SKM-1 treated with dmso at 0.1 percent for 144 hours (cell line): ENCODE measurements at regions not wholly inside any gene's neighbourhood (a gene's known extent, or its start where the extent isn't known, plus 50 kb on each side); places are given as distances from the start of the nearest gene placed in this dataset.

Experiments used
- DNase-seq: peaks from one replicate; lab custom pipeline; 2025; ENCODE audit not compliant: unreplicated experiment; lab: John Stamatoyannopoulos, UW

DNA sequence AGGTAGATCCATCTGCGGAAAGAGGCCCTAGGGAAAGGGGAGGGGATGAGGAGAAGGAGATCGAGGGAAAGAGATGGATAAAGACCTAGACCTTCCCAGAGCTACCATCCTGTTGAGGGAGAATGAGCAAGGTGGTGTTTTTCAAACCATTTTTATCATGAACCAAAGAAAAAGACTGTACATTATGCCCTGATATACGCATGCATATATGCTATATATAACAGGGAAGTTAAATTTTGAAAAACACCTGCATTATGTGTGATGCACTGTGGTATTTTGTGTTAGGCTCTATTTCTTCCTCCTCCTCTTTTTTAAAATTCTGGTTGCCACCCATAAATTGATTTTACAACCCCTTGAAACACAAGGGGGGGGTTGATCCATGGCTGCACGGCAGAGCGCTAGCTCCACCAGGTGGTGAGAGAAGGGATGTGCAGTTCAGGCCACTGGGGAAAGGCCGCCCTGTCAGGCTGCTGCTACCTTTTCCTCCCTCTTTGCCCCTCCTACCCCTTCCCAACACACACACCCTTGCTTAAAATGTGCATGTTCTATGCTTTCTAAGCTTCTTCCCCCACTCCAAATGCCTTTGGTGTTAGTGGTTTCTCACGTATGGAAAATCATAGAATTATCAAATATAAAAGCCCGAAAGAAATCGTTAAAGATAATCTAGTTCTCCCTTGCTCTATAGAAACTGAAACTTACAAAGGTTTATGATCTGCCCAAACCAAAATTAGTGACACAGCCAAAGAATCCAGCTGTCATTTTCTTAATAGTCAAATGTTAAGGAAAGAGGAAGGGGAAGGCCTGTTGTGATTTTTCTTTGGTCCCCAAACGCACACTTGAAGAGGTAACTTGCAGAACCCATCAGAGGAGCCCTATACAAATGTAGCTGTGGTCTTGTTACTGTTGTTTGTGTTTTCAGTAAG lies 262.0 kb upstream of the UMPS start:
- DNase-seq: peak; percentile 38

DNA sequence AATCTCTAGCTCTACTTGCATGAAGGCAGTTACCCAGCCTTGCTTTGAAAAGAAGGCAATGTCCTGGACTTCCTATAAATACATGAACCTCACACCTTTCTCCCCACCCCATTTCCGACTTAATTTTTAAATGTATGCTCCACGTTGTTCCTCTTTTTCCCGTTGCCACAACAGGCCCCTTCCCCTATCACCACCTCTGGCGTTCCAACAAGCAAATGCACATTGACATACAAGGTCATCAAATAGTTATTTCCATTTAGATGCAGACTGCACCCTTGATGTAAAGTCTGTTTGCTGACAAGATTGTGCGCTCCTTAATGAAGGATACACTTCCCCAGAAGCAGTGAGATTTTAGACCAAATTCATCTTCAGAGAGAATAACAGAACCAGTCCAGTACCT lies 260.7 kb upstream of the UMPS start:
- peak; percentile 18 for DNase-seq

DNA sequence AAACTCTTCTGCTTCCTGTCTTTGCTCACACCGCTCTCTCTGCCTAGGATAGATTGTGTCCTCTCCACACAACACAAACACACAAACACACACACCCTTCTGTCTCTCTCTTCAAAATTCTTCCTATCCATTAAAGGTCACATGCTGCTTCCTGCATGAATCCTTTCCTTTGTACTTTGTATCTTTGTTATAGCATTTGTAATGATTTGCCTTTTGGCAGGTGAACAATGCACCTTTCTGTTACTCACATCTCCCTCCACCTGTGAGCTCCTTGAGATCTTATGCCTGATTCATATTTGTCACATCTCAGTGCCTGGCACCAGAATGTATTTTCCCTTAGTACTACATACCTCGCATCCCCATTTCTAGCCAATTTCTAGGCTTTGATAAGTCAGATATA lies 251.4 kb upstream of the UMPS start:
- no peak for DNase-seq

DNA sequence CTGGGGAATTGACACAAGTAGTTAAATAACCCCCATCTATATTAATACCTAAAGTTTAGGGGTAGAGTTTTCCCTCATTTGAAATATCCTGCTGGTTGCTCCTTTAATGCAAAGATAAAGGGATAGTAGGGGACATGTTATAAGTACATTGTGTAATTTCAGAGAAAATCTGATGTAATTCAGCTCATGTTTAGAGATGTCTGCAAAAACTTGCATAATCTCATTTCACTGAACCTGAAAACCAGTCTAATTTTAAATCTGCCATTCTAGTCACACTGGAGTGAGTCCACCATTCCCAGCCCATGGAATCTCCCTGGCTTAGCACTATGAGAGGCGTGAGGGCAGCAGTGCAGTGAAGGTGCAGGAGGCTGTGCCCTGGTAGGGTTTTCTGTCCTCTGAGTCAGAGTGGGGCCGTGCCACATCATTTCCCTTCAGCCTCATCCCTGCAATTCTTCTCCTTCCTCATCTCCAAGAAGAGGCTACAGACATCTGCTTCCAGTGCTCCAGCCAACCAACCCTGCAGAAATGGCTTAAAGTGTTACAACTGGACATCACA lies 246.3 kb upstream of the UMPS start:
- DNase-seq: no peak

DNA sequence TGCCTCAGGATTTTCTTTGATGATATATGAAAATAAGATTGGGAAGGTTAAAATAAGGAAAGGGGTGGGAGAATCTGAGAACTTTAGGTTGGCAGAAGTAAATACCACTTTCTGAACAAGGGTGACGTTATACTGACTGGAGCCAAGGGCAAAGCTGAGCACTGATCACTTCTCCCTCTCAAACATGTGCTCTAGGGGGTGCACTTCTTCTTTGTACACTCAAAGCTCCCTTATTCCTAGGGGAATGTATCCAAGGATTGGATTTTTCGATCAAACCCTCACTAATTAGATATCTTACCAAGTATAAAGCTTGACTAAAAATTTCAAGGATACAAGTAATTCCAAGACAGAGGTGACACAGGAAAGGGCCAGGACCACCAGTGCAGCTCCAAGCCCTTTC lies 243.9 kb upstream of the UMPS start:
- no peak for DNase-seq

DNA sequence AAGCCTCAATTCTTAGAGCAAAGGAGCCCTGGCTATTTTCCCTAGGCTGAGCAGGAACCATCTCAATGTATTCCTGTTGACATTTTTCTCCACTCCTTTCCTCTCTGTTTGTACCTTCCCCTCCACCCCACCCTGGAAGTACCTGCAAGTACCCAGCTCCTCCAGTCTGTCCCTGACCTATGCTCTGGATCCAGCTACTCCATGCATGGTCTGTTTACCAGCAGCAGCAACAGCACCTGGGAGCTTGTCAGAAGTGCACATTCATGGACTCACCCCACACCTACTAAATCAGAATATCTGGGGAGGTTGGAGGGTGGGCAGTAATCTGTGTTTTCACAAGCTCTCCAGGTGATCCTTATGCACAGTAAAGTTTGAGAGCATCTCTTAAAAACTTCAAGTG lies 240.7 kb upstream of the UMPS start:
- DNase-seq: no peak

DNA sequence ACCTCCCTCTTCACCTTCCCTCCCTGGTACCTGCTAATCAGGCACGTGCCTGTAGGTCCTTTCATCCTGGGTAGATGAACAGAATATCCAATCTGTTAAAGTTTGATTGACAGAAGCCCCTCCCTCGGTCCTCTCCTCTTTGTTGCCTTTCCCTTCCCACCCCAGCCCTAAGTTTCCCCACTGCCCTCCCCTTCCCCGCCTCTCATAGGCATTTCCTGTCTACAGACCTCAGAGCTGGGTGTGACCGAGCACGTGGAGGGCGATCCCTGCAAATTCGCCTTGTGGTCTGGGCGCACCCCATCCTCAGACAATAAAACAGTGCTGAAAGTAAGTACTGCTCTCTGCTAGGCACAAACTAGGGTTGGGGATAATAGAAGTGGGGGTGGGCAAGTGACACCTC lies 239.2 kb upstream of the UMPS start:
- no peak for DNase-seq

DNA sequence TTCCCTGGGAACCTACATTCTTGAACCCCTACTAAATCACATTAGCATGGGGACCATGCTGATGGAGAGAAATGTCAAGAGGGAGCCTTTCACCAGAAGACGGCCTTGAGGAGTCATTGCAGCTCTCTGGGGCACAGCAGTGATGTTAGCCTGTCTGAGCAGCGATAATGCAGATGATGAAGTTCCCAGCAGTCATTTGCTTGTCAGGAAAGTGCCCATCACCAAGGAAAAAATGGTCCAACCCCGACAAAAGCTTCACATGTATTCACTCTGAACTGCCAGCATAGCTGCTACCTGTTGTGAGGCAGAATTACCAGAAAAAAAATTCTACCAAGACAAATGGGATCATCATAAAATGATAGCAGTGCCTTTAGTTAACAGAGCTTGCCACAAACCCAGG lies 238.4 kb upstream of the UMPS start:
- DNase-seq: no peak

DNA sequence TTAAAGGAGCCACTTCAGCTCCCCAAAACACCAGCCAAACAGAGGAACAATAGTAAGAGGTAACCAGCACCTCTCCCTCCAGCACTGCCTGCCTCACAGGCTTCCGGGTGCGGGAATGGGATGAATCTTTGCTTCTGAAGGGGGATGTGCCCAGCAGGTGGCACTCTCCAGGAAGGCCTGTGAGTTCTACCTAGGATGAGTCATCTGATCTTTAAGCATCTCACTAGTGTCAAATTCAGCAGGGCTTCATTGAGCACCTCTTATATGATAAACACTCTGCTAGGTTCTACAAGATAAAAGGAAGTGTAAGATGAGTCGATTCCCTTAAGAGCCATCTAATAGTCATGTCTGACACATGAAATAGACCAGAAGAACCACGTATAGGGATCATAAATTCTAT lies 237.4 kb upstream of the UMPS start:
- no peak for DNase-seq

DNA sequence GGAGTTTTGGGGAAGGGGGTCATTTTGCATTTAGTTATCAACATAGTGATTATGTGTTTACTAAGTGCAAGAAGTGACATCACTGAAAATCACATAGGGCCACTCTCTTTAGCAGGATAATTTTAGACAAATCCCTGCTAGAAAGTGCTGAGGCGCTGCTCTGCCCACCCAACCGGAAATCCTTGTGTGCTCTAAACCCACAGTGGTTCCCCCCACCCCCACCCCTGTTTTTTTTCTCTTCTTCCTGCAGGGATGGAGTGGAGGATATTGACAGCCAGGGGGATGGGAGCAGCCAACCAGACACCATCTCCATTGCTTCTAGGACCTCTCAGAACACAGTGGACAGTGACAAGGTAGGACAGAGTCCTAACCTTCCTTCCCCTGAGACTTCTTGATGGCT lies 234.2 kb upstream of the UMPS start:
- DNase-seq: no peak

DNA sequence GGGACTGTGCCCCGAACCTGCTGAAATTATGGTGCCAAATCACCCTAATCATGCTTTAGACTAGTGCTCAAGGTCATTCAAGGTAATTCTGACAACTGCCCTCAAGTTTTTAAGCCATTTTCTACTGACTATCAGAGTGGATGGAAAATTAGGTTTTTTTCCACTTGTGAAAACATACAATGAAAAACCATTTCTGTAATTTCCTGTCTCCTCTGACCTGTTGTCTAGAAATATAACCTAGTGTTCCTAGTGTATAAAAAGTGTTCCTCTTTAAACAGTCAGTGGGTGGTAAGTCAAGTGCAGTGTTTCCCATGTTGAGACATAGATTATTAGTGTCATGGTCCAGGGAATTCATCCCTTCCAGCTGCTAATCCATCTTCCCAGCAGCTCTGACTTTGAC lies 232.8 kb upstream of the UMPS start:
- DNase-seq: no peak

DNA sequence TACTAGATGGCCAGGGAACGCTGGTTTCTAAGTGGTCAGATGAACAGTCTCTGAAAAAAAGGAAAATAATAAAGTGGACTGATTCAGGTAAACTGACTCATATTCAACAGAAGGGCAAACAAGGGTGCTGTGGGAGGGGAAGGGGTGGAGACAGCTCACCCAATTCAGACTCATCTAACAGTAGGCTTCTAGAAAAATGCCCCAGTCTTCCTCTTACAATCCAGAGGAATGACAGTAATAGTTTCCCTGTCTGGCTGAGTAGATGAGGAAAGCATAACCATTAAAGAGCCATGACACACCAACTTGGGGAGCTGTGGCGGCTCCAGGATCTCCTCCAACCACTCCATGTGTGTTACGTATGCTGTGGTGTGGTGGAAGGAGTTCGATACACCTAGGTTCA lies 231.4 kb upstream of the UMPS start:
- no peak for DNase-seq

DNA sequence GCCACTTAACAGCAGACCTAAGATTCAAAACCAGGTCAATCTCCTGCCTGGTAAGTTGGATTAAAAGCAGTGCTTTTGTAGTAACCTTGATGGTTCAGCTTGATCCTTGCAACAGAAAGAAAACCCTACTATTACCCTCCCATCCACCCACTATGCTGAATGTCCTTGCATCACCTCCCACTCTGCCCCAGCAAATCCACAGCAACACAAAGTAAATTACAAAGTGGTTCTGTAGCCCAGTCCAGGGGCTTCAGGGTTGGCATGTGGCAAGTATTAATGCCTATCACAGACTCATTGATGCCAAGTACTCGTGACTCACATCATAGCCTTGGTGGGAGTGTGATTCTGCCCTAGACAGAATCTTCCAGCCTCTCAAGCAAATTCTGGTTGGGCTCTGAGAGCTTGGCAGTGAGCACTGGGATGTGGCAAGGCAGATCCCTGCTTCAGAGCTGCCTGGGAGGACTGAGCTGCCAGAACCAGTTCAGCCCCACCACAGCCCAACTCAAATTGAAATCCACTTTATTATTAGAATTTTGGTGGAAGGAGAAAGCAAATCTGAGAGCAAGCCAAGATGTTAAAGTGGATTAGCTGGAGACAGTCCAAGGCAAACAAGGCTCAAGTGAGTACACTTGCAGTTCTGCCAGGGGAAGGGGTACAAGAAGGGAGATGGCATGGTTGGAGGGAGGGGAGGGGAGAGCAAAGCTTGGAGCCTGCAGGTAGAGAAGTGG lies 225.8 kb upstream of the UMPS start:
- no peak for DNase-seq

DNA sequence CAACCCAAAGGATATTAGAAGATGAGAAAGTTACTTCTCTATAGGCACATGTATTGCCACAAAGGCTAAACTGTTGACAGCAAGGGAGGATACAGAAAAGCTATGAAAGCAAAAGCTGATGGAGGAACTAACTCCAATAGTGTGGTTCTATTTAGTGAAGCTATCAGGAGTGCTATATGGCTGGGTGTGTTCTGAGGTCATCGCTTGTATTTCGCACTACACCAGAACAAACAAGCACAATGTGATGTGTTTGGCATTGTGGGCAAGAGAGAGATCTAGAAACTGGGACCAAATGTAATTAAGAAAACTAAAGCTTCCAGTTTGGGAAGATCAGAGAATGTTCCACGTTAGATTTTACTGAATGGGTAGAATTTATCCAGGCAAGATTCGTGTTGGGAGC lies 220.4 kb upstream of the UMPS start:
- no peak for DNase-seq

DNA sequence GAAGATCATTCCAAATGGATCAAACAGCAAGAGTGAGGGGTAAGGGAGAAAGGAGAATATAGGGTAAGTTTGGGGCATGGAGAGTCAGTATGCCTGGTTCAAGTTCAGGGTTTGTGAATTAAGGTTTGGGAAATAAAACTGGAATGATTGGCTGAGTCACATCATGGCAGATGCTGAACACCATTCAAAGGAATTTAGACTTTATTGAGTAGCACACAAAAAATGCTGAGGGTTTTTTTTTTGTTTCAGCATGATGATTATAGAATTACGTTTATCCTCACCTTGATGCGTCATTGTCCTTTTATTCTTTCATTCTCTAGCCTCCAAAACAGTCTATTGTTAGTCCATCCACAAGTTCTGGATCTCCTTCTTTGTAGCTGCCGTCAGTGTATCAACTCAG lies 220.0 kb upstream of the UMPS start:
- DNase-seq: no peak

DNA sequence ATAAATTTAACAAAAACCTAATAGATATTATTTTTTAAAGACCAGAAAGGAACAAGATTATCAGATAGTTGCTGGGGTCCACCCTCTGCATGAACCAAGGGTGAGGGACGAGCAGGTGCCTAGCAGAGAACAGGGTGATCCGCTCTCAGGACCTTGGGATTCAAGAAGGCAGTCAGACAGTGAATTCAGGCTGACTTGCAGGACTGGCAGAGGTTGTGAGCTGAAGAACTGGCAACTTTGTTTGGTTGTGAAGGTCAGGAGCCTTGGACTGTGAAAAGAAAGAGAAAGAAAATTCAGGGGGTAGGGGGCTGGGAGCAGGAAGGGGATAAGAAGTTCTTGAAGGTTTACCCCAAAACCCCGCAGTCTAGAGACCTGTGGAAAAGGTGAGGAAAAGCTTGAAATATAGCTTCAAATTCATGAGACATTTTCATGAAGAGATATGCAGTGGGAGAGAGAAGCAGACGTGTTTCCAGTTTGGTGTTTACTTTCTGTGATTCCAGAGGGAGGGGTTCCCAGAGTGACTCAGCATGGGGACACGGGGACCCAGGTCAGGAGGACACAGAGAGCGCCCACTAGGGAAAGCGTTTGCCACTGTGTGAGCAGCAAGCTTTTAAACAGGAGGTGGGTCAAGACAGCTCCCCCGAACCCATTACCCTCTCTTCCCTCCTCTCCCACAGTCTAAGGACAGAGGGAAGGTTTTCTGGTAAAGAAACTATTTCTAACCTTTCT lies 217.2 kb upstream of the UMPS start:
- no peak for DNase-seq

DNA sequence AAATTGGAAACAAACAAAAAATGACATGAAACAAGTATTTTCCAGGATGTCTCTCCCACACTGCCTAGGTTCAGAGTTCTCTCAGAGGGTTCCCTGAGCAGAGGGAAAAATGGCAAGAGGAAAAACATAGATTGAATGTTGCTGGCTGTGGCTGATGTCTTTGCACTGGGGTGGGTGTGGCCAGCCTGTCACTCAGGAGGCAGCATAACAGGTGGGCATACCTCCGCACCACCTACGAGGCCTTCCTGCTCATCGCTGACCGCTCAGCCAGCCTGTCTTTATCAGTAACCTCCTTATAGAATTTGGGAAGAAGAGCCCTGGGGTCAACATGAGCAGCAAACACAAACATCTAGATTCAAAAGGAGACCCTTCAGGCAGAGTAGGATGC lies 216.6 kb upstream of the UMPS start:
- DNase-seq: no peak

DNA sequence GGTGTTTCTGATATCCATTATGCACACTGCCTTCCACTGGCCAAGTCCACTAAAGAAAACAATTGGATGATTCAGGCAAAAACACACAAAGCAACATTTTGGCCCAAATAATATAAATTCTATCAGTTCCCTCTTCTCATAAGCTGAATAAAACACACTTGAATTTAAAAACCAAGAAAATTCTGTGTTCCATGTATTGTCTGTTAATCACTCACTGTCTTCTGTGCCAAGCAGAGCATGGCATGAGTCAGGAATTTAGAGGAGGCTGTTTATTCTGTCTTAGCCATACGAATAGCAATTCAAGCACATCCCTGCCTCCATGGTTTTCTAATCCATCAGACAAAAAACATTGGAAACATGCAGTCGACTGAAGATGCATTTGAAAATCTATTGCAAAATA lies 215.6 kb upstream of the UMPS start:
- no peak for DNase-seq

DNA sequence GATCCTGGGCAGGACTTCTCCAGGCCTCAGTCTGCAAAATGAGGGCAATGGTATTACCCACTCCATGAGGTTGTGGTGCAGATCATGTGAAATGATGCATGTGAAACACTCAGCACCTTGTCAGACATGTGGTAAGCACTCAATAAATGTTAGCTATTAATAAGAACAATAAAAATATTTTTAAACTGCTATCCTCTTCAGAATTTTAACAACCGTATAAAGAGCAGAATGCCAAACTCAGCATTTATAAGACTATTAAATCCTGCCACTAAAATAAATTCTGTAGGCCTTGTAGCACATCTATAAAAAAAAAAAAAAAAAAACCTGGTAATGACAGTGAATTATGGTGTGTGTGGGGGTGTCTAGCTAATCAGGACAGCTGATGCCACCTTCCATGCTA lies 213.9 kb upstream of the UMPS start:
- no peak for DNase-seq

DNA sequence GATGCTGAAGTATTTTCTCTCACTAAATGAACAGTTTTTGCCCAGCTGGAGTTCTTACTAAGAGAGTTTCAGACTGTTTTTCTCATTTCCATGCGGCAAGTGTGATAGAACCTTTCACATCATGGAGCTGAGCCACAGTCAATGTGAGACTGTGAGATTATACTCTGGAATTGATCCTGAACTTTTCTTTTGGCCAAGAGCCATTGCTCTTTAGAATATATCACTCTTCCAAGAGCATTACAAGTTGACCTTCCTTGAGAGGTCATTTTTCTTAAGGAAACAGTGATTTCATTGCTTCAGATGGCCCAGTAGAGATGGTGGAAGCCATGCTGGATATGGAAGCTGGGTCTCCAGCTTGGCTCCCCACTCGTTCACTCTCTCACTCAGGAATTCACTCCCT lies 212.9 kb upstream of the UMPS start:
- no peak for DNase-seq

DNA sequence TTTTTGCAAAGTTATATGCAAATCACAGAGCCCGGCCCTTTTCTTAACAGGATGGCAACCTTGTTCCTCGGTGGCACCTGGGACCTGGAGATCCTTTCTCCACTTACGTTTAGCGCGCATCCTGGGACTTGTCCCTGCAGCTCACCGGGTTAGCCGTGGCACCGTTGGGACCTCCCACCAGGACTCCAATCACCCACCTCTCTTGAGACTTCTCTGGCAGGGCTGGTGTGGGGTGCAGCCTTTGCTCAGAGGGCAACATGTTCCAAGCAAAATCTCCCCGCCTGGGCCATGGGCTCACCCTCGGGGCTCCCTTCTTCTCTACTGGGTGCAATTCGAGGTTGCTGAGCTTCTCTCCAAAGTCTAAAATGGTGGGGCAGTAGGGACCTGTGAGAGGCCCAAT lies 211.9 kb upstream of the UMPS start:
- DNase-seq: no peak
